A549 (cell line): ENCODE measurements at regions not wholly inside any gene's neighbourhood (a gene's known extent, or its start where the extent isn't known, plus 50 kb on each side); places are given as distances from the start of the nearest gene placed in this dataset.

ENCODE experiments used
- BCL3 ChIP-seq: fragments of >200 bp; sonication (Bioruptor Twin); formaldehyde crosslinking; IDR thresholded peaks from 3 replicates; pipeline ENCODE4 v1.6.1; 2016
- BHLHE40 ChIP-seq: IDR thresholded peaks from 2 replicates; pipeline ENCODE4 v1.6.1; 2012; ENCODE audit warnings: low read depth, low read length, inconsistent platforms
- CEBPB ChIP-seq, 2 experiments: fragments of >200 bp in 1 of 2; sonication (Bioruptor Twin) in 1 of 2; formaldehyde crosslinking in 1 of 2; IDR thresholded peaks; 2 replicates each; pipeline ENCODE4 v1.6.1; 2012 to 2016
- CTCF ChIP-seq: fragments of >200 bp; sonication (Bioruptor Twin); formaldehyde crosslinking; IDR thresholded peaks from 3 replicates; pipeline ENCODE4 v1.5.1; 2016
- EHMT2 ChIP-seq: fragments of 200-600 bp; sonication (generic); IDR thresholded peaks from 2 replicates; pipeline ENCODE4 v1.6.1; 2016; ENCODE audit warnings: antibody characterized with exemption, low read depth, mild to moderate bottlenecking, moderate library complexity
- GATA3 ChIP-seq: IDR thresholded peaks from 2 replicates; pipeline ENCODE4 v1.6.1; 2012; ENCODE audit warnings: borderline replicate concordance
- MAX ChIP-seq: IDR thresholded peaks from 2 replicates; pipeline ENCODE4 v1.6.1; 2012
- MAZ ChIP-seq: fragments of 150-350 bp; IDR thresholded peaks from 2 replicates; pipeline ENCODE4 v1.6.1; 2014; ENCODE audit warnings: antibody characterized with exemption, low read depth, low read length, borderline replicate concordance
- POLR2A ChIP-seq: IDR thresholded peaks from 2 replicates; pipeline ENCODE4 v1.6.1; 2012; ENCODE audit warnings: mild to moderate bottlenecking, low read length
- RFX5 ChIP-seq: fragments of 450-650 bp; IDR thresholded peaks from 2 replicates; pipeline ENCODE4 v1.7.1; 2014; ENCODE audit warnings: antibody characterized with exemption, mild to moderate bottlenecking, moderate library complexity

GRCh38 chr6:144359783-144360182 lies 74.6 kb downstream of the UTRN start:
- TF ChIP-seq RFX5 (no peak), MAX (no peak), CTCF (no peak), POLR2A (no peak), EHMT2 (no peak), CEBPB (IDR thresholded peaks at IDR 0.05) (no peak), BCL3 (no peak), GATA3 (no peak), BHLHE40 (no peak), MAZ (no peak)
